ENCODE measurements at regions not wholly inside any gene's neighbourhood (a gene's known extent, or its start where the extent isn't known, plus 50 kb on each side); places are given as distances from the start of the nearest gene placed in this dataset.

DNA sequence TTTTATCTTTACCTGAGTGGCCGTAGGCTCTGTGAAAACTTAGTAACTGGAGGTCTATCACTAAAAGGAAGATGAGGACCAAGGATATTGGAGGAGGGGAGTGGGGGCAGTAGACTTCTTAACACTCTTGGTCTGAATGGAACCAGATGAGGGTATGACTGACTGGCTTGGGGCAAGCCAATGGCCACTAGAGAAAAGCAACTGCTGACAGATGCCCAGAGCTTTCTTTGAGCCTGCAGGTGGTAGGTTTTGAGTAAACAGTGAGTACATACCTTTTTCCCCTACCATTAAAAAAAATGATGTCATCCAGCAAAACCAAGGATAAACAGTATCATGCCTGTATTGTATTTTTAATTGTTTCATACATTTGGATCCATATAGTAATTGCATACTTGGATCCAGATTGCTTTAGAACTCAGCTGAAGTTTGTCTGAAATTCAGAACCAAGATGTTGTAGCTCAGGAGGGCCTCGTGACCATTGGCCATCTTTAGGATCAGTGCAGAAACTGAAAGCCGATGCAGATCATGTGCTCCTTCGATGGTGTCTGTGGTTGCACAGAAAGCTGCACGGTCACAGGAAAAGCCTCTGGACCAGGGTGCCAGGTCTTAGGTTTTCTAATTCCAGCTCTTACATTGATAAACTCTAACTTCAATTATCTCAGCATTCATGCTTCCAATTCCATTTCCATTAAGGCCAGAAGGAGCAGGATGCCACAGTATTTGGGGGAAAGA is 131.0 kb downstream of the PDGFRA start:
- no peak for DNase-seq (ENCODE audit: low read depth)
- H3K4me3 ChIP-seq (ENCODE audit: low read depth, low read length), result no peak overlapping the region

DNA sequence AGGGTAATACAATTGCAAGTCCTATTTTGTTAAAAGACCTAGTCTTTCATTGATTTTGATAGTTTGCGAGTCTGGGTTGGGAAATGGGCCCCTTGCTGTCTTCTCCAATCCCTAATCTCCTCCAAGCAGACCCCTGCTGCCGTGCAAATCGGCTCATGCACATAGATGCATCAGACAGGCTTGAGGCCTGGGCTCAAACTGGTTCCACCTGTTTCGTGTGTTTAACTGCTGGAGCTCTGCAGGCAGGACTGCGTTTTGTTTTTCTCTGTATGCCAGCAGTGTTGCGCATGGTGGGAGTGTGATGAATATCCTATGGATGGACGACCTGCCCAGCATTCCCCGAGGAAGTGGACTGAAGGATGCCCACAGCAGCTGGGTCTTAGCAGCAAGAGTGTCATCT is 133.9 kb downstream of the PDGFRA start:
- no peak for DNase-seq (ENCODE audit: low read depth)
- H3K4me3 ChIP-seq (ENCODE audit: low read depth, low read length), result no peak overlapping the region

DNA sequence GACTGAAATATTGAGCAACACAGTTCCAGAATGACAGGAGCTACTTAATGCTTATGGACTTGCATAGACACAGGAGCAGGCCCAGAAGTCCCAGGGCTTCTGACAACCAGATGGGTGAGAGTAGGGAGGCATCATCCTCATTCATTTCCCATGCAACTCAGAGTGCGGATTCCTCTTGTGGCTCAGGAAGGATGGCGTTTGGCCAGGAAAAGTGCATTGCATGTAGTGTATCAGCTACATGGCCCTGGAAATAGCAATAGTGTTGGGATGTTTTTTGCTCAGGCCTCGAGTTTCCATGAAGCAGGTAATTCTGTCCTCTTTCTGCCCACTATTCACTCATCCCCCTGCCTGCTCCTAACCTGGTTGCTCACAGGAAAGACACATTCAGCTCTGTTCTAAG is 136.6 kb downstream of the PDGFRA start:
- no peak for DNase-seq (ENCODE audit: low read depth)
- H3K4me3 ChIP-seq (ENCODE audit: low read depth, low read length), result no peak overlapping the region

DNA sequence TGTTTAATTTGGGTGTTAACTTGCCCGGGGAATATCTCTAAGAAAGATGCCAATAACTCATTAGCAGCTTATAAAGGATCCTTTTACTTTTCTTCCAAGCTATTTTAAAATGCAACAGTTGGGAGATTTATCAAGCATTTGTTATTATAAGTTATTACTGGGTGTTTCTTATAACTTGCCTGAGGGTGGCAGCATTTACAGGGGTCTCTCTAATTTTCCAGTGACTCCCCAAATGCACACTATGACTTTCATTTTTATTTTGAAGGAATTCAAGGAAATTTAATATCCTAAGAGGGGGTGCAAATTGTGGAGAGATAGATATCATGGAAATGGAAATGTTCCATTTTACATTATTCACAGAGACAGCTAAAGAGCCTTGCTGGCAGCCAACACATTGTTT is 138.0 kb downstream of the PDGFRA start:
- no peak for DNase-seq (ENCODE audit: low read depth)
- H3K4me3 ChIP-seq (ENCODE audit: low read depth, low read length), result no peak overlapping the region

DNA sequence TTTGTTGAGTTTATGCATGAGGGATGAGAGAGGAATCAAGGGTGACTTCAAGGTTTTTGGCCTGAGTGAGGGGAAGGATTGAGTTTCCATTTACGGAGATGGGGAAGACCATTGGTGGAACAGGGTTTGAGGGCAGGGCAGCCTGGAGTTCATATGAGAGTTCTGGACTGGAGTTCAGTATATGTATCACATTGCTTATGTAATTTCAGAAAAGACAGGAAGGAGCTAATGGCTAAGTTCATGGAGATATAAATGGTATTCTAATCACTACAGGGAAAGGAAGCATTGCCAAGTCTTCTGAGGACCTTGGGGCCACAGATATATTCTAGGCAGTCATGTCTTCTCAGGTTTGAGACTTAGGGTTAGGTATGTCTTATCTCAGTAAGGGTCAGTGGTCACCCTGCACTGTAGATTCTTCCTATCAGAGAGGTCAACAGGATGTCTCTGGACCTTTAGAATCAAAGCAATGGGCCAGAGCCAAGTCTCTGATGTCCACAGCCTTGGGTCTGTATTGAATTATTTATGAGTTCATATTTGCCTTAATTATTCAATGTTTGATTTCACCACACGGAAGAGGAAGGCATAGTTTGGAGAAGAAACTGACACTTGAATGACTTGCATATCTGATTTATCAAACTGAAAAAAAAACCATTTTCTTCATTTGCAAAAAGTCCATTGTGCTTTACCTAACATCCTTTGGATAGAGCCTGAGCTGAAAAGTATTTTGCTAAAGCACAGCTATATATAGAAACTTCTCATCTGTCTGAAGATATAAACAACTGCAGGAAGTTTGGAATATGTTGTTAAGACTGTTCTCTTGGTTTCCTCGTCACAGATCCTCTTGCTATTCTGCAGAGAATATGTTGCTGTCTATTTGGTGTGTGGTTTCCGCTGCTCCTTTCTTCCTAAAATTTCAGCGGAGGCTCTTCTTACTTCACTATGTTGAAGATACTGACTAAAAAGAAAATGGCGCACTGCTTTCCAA is 139.5 kb downstream of the PDGFRA start:
- no peak overlapping the region for H3K4me3 ChIP-seq (ENCODE audit: low read depth, low read length)
- no peak for DNase-seq (ENCODE audit: low read depth)

DNA sequence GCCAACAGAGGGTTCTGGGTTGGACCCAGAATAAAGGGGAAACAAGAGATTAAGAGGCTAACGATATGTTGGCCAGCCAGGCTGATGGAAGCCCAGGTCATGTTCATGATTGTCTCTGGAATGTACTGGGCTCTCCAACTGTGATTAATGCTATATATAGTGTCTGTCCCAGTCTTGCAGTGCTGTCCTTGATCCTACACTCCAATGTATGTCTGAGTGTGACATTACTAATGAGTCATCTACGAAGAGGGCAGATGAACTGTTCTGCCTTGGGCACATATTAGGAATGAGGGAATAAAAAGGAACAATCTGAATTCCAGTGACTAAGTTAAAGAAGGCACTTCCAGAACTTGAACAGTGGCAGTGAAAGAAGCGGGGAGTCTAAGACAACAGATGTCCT is 142.1 kb downstream of the PDGFRA start:
- H3K4me3 ChIP-seq (ENCODE audit: low read depth, low read length), result no peak overlapping the region
- no peak for DNase-seq (ENCODE audit: low read depth)

DNA sequence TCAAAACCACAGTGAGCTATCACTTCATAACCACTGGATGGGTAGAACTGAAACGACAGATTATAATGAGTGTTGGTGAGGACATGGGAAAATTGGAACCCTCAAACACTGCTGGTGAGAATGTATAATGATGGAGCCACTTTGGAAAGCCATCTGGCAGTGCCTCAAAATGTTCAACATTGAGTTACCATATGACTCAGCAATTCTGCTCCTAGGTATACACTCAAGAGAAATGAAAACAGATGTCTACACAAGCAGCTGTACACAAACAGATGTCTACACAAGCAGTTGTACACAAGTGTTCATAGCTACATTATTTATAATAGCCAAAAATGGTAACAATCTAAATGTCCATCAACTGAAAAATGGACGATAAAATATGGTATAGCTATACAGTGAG is 143.9 kb downstream of the PDGFRA start:
- no peak overlapping the region for H3K4me3 ChIP-seq (ENCODE audit: low read depth, low read length)
- DNase-seq (ENCODE audit: low read depth), result no peak

DNA sequence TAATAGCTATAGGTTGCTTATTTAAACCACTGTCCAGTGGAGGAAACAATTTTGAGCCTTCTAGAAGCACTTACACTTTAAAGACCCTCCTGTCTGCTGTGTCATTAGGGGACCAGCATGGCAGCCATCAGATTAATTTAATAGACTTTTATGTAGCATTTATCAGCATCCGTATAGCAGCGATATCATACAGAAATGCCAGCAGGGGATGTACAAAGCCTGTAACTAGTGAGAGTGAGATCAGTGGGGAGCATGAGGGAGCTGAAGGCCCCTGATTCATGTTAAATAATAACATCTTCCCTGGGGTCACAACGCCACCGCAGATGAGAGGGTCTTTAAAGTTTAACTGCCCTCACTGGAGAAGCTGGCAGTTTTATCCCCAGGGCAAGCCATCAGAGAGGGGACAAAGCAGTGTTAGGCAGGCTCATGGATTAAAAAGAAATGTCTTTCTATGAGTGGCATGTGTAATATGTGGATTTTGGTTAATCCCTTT is 144.7 kb downstream of the PDGFRA start:
- H3K4me3 ChIP-seq (ENCODE audit: low read depth, low read length), result no peak overlapping the region
- DNase-seq (ENCODE audit: low read depth), result no peak

DNA sequence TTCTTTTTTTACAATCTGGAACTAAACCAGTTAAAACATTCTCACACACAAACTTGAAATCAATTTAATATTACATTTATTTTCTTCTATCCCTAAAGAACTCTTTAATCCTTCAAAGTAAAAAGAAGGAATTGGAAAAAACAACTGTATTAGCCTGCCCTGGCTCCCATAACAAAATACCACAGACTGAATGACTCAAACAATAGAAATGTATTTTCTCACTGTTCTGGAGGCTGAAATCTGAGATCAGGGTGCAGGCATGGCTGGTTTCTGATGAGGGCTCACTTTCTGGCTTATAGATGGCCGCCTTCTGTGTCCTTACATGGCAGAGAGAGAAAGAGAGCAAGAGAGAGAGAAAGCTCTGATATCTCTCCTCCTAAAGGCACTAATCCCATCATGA is 149.4 kb downstream of the PDGFRA start:
- no peak for DNase-seq (ENCODE audit: low read depth)

DNA sequence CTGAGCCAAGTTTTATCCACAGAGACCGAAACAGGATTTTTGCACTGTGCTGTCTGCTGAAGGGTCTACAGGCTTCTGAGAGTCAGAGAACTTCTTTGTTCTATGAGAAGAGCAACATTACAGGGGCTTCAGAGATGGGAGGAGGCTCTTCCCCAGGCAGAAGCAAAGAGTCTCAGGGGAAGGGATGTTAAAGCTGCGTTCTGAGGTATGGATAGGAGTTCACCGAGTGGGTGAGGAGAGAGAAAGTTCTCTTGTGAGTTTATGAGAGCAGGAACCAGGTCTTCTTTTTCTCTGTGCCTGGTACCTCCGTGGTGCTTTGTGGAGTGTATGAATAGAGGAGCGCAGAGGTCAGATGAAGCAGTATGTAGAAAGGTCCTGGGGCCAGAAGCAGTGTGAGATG is 155.1 kb downstream of the PDGFRA start:
- DNase-seq (ENCODE audit: low read depth), result no peak
- H3K4me3 ChIP-seq (ENCODE audit: low read depth, low read length), result no peak overlapping the region

More for the DNA sequence above, 149.4 kb downstream of the PDGFRA start:
- no peak overlapping the region for H3K4me3 ChIP-seq (ENCODE audit: low read depth, low read length)

DNA sequence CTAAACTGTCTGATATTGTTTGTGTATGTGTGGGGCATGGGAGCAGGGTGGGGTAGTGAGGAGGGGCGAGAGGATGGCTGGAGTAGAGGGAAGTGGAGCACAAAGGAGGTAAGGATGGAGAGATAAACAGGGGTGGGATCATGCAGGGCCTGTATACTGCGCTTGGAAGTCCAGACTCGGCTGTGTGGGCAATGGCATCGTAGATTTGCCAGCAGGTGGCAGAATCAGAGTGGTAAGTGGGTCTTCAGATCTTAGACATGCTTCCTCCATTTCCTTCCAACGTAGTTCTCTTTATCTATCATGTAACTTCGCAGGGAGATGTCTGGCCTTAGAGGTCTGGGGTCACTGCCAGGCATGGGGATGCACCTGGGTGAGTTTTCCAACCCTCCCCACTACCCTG is 155.5 kb downstream of the PDGFRA start:
- no peak for DNase-seq (ENCODE audit: low read depth)

DNA sequence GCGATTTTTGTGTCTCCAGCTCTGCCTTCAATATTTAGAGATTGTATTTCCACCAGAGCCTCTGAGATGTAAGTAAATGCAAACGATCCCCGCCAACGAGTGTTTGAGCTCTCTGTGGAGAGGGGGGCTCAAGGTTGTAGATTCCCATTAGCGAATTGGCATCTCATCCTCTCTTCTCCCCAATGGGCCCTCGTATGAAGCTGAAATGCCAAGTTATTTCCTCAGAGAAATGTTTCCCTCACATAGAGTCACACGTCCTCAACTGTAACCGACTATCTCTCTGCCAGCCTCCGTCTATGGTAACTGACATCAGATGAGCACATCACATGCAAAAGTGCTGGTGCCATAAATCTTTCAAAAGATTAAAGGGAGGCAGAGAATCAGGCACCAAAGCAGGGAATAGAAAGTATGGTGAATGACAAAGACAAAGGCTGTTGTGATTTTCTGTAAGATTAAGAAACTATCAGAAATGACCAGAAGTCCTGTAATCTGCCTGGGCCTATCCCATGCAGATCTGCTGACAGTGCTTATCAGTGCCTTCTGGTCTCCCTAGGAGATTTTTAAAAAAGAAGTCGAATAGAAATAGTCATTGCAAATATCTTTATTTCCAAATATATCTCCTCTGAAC is 157.1 kb downstream of the PDGFRA start:
- DNase-seq (ENCODE audit: low read depth), result no peak
- H3K4me3 ChIP-seq (ENCODE audit: low read depth, low read length), result no peak overlapping the region

More for the DNA sequence above, 155.5 kb downstream of the PDGFRA start:
- H3K4me3 ChIP-seq (ENCODE audit: low read depth, low read length), result no peak overlapping the region

DNA sequence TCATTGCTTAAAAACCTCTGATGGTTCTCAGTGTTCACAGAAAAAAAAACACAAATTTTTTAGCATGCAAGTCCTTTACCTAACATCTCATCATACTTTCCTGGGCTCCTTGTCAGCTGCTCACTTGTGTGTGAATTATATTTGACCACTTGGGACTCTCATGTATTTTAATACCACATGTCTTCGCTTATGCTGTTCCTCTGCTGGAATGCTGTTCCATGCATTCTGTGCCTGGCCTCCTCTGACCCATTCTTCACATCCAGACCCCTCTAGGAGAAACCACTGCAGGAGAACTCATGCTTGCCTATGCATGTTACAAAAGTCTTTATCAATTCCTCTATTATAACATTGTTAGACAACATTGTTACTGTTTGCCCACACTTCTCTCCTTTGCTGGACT is 157.6 kb downstream of the PDGFRA start:
- DNase-seq (ENCODE audit: low read depth), result no peak
- no peak overlapping the region for H3K4me3 ChIP-seq (ENCODE audit: low read depth, low read length)

DNA sequence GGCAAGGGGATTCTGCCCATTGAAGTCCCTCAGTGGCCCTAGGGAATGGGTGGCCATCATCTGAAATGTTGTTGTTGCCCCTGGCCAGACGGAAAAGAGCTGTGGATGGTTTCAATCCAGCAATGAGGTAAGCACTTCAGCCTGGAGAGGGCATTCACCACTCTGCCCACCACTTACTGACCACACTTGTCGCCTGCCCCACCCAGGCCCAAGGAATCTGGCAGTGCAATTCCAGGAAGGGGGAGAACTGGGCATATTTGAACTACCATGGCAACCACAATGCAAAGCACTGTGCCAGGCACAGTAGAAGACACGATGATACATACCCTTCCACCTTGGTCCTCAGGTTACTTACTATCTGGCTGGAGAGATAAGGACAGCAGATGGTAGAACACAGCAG is 161.6 kb downstream of the PDGFRA start:
- DNase-seq (ENCODE audit: low read depth), result no peak
- no peak overlapping the region for H3K4me3 ChIP-seq (ENCODE audit: low read depth, low read length)

DNA sequence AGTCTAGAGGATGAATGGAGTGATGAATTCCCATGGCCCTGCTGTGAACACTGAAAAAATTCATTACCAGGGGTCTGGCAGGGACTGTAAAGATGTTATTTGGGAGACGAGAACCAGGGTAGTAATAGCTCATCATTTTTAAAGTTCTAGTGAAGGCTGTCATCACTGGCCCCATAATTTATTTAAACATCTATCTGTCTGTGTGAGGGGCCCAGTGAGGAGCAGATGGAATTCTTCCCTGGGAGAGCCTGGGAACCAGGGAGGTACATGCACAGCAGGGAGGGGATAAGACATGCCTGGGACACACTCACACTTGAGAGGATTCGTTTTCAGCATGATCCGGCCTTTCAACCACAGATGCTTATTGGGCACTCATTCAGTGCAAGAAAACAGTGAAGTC is 162.0 kb downstream of the PDGFRA start:
- H3K4me3 ChIP-seq (ENCODE audit: low read depth, low read length), result no peak overlapping the region
- DNase-seq (ENCODE audit: low read depth), result no peak

DNA sequence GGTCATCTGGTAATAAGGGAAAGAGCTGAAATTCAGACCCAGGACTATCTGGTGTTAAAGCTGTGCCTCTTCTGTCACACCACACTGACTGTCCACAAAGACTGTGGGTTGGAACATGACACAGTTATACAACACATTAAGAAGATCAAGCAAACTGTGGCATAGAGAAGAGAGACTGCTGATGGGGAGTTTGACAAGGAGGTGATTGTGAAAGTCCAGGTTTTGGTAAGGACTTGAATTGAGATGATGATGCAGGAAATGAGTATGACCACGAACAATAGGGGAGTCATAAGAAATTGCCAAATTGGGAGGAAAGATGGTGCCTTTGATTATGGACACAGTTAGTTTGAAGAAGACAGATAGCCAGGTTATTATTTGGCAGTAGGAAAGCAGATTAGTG is 163.4 kb downstream of the PDGFRA start:
- no peak for DNase-seq (ENCODE audit: low read depth)
- H3K4me3 ChIP-seq (ENCODE audit: low read depth, low read length), result no peak overlapping the region

DNA sequence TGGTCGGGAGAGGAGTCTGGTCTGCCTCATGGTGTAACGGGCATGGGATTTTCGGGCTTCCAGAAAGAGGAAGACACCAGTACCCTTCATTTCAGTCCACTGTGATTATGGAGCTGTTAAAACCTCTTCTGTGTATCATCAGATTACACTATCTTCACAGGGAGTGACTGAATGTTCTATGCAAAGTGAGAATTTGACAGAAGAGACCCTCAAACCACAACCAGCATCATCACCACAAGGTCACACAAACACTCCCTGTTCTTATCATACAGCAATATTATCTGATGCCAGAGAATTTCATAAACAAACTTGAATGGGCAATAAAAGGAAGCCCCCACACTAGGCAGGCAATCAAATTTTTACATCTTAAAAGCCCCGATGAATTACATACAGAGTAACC is 164.2 kb downstream of the PDGFRA start:
- no peak overlapping the region for H3K4me3 ChIP-seq (ENCODE audit: low read depth, low read length)

DNA sequence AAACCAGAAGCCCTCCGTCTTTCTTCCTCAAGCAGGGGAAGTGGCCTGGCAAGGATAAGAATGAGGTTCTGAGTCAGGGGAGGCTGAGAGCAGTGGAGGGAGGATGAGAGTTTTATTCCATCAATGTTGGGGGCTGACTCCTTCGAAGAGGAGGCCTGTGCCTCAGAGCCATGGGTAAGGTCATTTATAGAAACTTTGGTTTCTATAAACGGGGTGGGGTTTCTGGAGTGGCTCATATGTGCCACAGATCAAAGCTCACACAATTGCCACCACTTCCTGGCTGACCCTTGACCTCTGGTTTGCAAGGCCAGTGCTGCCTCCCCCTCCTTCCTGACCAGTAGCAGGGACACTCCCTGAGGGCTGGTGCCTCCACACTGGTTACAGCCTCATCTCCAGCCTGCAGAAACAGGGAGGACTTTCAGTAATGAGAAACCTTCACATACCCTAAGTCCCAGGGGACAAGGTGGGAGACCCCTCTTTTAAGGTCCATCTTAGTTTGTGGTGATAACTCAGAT is 166.0 kb downstream of the PDGFRA start:
- DNase-seq (ENCODE audit: low read depth), result no peak
- no peak overlapping the region for H3K4me3 ChIP-seq (ENCODE audit: low read depth, low read length)

More for the DNA sequence above, 164.2 kb downstream of the PDGFRA start:
- no peak for DNase-seq (ENCODE audit: low read depth)

DNA sequence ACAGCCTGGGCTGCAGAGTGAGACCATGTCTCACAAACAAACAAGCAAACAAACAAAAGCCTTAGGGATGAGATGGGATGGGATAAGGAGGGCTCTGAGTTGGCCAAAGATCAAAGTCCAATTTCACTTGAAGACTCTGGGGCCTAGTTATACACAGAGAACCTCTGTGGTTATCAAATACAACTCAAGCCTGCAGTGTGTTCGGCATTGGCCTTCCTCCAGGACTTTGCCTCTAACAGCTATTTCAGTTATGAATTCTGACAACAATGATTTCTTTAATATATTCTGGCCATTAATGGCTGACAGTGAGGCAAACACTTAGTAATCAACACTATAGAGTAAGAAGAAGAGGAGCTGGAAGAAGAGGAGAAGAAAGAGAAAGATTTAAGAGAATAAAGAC is 171.1 kb downstream of the PDGFRA start:
- no peak for DNase-seq (ENCODE audit: low read depth)
- H3K4me3 ChIP-seq (ENCODE audit: low read depth, low read length), result no peak overlapping the region

DNA sequence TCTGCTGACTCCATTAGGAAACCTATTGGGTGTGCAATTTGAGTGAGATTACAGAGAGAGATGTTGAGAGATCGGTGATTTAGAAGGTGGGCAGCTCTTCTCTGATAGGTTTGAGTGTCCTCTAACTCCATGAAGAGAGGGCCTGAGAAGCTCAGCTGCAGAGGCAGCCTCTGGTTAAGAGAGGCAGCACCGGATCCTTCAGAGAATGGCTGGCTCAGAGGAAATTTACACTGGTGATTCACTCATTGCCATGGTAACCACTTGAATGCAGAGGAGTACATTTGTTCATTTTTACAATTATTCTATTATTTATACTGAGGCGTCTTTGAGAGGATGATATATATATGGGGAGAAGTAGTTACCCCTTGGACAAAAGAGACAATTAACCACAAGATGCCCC is 171.7 kb downstream of the PDGFRA start:
- no peak overlapping the region for H3K4me3 ChIP-seq (ENCODE audit: low read depth, low read length)
- DNase-seq (ENCODE audit: low read depth), result peak; percentile 45
